SJCRH30 (cell line): ENCODE measurements at regions not wholly inside any gene's neighbourhood (a gene's known extent, or its start where the extent isn't known, plus 50 kb on each side); places are given as distances from the start of the nearest gene placed in this dataset.

Source experiments
- DNase-seq, 2 experiments: peaks; one replicate each; pipeline ENCODE4 v3.0.0-alpha.2; 2015 to 2020
- H3K27ac ChIP-seq: fragments of 250-450 bp; sonication (Bioruptor Pico); 2 replicates; pipeline ENCODE4 v1.5.1; 2020; ENCODE audit warnings: mild to moderate bottlenecking, moderate library complexity
- H3K27me3 ChIP-seq: fragments of 250-450 bp; sonication (Bioruptor Pico); 2 replicates; pipeline ENCODE4 v1.5.1; 2020; ENCODE audit warnings: mild to moderate bottlenecking, moderate library complexity
- H3K36me3 ChIP-seq: fragments of 250-450 bp; sonication (Bioruptor Pico); 2 replicates; pipeline ENCODE4 v1.5.1; 2020; ENCODE audit warnings: mild to moderate bottlenecking, moderate library complexity
- H3K4me1 ChIP-seq: fragments of 250-450 bp; sonication (Bioruptor Pico); 2 replicates; pipeline ENCODE4 v1.5.1; 2020; ENCODE audit warnings: mild to moderate bottlenecking, moderate library complexity
- H3K4me3 ChIP-seq: fragments of 250-450 bp; sonication (Bioruptor Pico); 2 replicates; pipeline ENCODE4 v1.5.1; 2020; ENCODE audit warnings: mild to moderate bottlenecking, moderate library complexity
- H3K9me3 ChIP-seq: fragments of 250-450 bp; sonication (Bioruptor Pico); replicated peaks from 2 replicates; pipeline ENCODE4 v1.5.1; 2020; ENCODE audit warnings: mild to moderate bottlenecking, moderate library complexity

GRCh38 chr10:128489324-128490247, 363.4 kb upstream of the MKI67 start:
- Histone ChIP-seq H3K27me3 (no peaks in the 10 kb centered on the region), H3K4me3 (no peak overlapping the region), H3K27ac (no peak overlapping the region), H3K4me1 (no peaks in the 10 kb centered on the region), H3K36me3 (no peaks in the 10 kb centered on the region), H3K9me3 (no peaks in the 10 kb centered on the region)
- DNase-seq = peak in 1 of 2 experiments; percentile 0

- no peak overlapping the region for H3K4me3 ChIP-seq
- H3K4me1 ChIP-seq = no peaks in the 10 kb centered on the region
- H3K27me3 ChIP-seq = no peaks in the 10 kb centered on the region
- H3K9me3 ChIP-seq = no peaks in the 10 kb centered on the region
- no peaks in the 10 kb centered on the region for H3K36me3 ChIP-seq
- DNase-seq = no peak
- H3K27ac ChIP-seq = no peak overlapping the region
Observed at GRCh38 chr10:128491686-128492085, 365.5 kb upstream of the MKI67 start.

GRCh38 chr10:128493811-128494210, 367.6 kb upstream of the MKI67 start:
- Histone ChIP-seq H3K27ac (no peak overlapping the region), H3K36me3 (no peaks in the 10 kb centered on the region), H3K4me1 (no peaks in the 10 kb centered on the region), H3K27me3 (no peaks in the 10 kb centered on the region), H3K4me3 (no peak overlapping the region), H3K9me3 (no peaks in the 10 kb centered on the region)
- no peak for DNase-seq

GRCh38 chr10:128494665-128495064, 368.4 kb upstream of the MKI67 start:
- H3K9me3 ChIP-seq = no peaks in the 10 kb centered on the region
- H3K27ac ChIP-seq = no peak overlapping the region
- H3K27me3 ChIP-seq = no peaks in the 10 kb centered on the region
- H3K4me3 ChIP-seq = no peak overlapping the region
- H3K36me3 ChIP-seq = no peaks in the 10 kb centered on the region
- no peaks in the 10 kb centered on the region for H3K4me1 ChIP-seq
- DNase-seq = no peak

GRCh38 chr10:128497660-128498377, 371.6 kb upstream of the MKI67 start:
- Histone ChIP-seq H3K27ac (no peak overlapping the region), H3K4me1 (no peaks in the 10 kb centered on the region), H3K36me3 (no peaks in the 10 kb centered on the region), H3K9me3 (no peaks in the 10 kb centered on the region), H3K4me3 (no peak overlapping the region), H3K27me3 (no peaks in the 10 kb centered on the region)
- DNase-seq = no peak

GRCh38 chr10:128498378-128498730, 372.1 kb upstream of the MKI67 start:
- H3K9me3 ChIP-seq = no peaks in the 10 kb centered on the region
- no peak for DNase-seq

GRCh38 chr10:128498746-128499145, 372.5 kb upstream of the MKI67 start:
- Histone ChIP-seq H3K27me3 (no peaks in the 10 kb centered on the region), H3K9me3 (no peaks in the 10 kb centered on the region), H3K27ac (no peak overlapping the region), H3K4me1 (no peaks in the 10 kb centered on the region), H3K4me3 (no peak overlapping the region), H3K36me3 (no peaks in the 10 kb centered on the region)
- DNase-seq = no peak

More at GRCh38 chr10:128498378-128498730, 372.1 kb upstream of the MKI67 start:
- H3K36me3 ChIP-seq = no peaks in the 10 kb centered on the region
- no peaks in the 10 kb centered on the region for H3K27me3 ChIP-seq
- H3K27ac ChIP-seq = no peak overlapping the region
- no peak overlapping the region for H3K4me3 ChIP-seq
- H3K4me1 ChIP-seq = no peaks in the 10 kb centered on the region

GRCh38 chr10:128499486-128499885, 373.3 kb upstream of the MKI67 start:
- no peaks in the 10 kb centered on the region for H3K36me3 ChIP-seq
- H3K9me3 ChIP-seq = no peaks in the 10 kb centered on the region
- H3K4me3 ChIP-seq = no peak overlapping the region
- no peak overlapping the region for H3K27ac ChIP-seq
- no peak for DNase-seq
- no peaks in the 10 kb centered on the region for H3K4me1 ChIP-seq
- no peaks in the 10 kb centered on the region for H3K27me3 ChIP-seq

GRCh38 chr10:128499956-128500355, 373.7 kb upstream of the MKI67 start:
- Histone ChIP-seq H3K9me3 (no peaks in the 10 kb centered on the region), H3K4me3 (no peak overlapping the region), H3K27me3 (no peaks in the 10 kb centered on the region), H3K36me3 (no peaks in the 10 kb centered on the region), H3K4me1 (no peaks in the 10 kb centered on the region), H3K27ac (no peak overlapping the region)
- DNase-seq = no peak

- H3K9me3 ChIP-seq = no peaks in the 10 kb centered on the region
- H3K27ac ChIP-seq = no peak overlapping the region
- H3K36me3 ChIP-seq = no peaks in the 10 kb centered on the region
- H3K4me3 ChIP-seq = no peak overlapping the region
- no peaks in the 10 kb centered on the region for H3K4me1 ChIP-seq
- H3K27me3 ChIP-seq = no peaks in the 10 kb centered on the region
- DNase-seq = no peak
Observed at GRCh38 chr10:128500642-128501041, 374.4 kb upstream of the MKI67 start.

GRCh38 chr10:128505346-128505745, 379.1 kb upstream of the MKI67 start:
- Histone ChIP-seq H3K36me3 (no peaks in the 10 kb centered on the region), H3K4me1 (no peaks in the 10 kb centered on the region), H3K4me3 (no peak overlapping the region), H3K27ac (no peak overlapping the region), H3K27me3 (no peaks in the 10 kb centered on the region), H3K9me3 (no peaks in the 10 kb centered on the region)
- no peak for DNase-seq

GRCh38 chr10:128506423-128506822, 380.2 kb upstream of the MKI67 start:
- Histone ChIP-seq H3K4me3 (no peak overlapping the region), H3K9me3 (no peaks in the 10 kb centered on the region), H3K27me3 (no peaks in the 10 kb centered on the region), H3K4me1 (no peaks in the 10 kb centered on the region), H3K27ac (no peak overlapping the region), H3K36me3 (no peaks in the 10 kb centered on the region)
- DNase-seq = no peak

- Histone ChIP-seq H3K9me3 (no peaks in the 10 kb centered on the region), H3K36me3 (no peaks in the 10 kb centered on the region), H3K27me3 (no peaks in the 10 kb centered on the region), H3K4me1 (no peaks in the 10 kb centered on the region), H3K27ac (no peak overlapping the region), H3K4me3 (no peak overlapping the region)
- DNase-seq = no peak
Observed at GRCh38 chr10:128507066-128507465, 380.8 kb upstream of the MKI67 start.

GRCh38 chr10:128511284-128511683, 385.1 kb upstream of the MKI67 start:
- H3K4me1 ChIP-seq = no peaks in the 10 kb centered on the region
- DNase-seq = no peak
- no peak overlapping the region for H3K4me3 ChIP-seq
- H3K27ac ChIP-seq = no peak overlapping the region
- H3K9me3 ChIP-seq = no peaks in the 10 kb centered on the region
- H3K27me3 ChIP-seq = no peaks in the 10 kb centered on the region
- no peaks in the 10 kb centered on the region for H3K36me3 ChIP-seq

GRCh38 chr10:128512767-128513166, 386.5 kb upstream of the MKI67 start:
- Histone ChIP-seq H3K4me1 (no peaks in the 10 kb centered on the region), H3K9me3 (no peaks in the 10 kb centered on the region), H3K27ac (no peak overlapping the region), H3K4me3 (no peak overlapping the region), H3K27me3 (no peaks in the 10 kb centered on the region), H3K36me3 (no peaks in the 10 kb centered on the region)
- DNase-seq = no peak
